RKO (cell line): ENCODE measurements at regions not wholly inside any gene's neighbourhood (a gene's known extent, or its start where the extent isn't known, plus 50 kb on each side); places are given as distances from the start of the nearest gene placed in this dataset.
A peak's percentile ranks its signal among the peaks of the same experiment; 100 is the strongest.
"Not testable (repeated sequence)": the region's sequence is repeated elsewhere in the genome, so short reads cannot be mapped to it uniquely, and the experiment has no call there.

Experiments
- DNase-seq: peaks from one replicate; pipeline ENCODE4 v3.0.0-alpha.2; 2016; ENCODE audit warnings: low spot score

GRCh38 chr5:36739751-36740221 lies 133.4 kb downstream of the SLC1A3 start:
- peak; percentile 69 for DNase-seq

- no peak for DNase-seq
Measured at GRCh38 chr5:36740259-36740898, 134.0 kb downstream of the SLC1A3 start.

- DNase-seq = no peak
Measured at GRCh38 chr5:36741128-36741527, 134.7 kb downstream of the SLC1A3 start.

- DNase-seq = peak; percentile 85
Measured at GRCh38 chr5:36743891-36744772, 132.4 kb upstream of the NIPBL start.

GRCh38 chr5:36744773-36745589 lies 131.6 kb upstream of the NIPBL start:
- DNase-seq = peak; percentile 65

- DNase-seq = not testable (repeated sequence)
Measured at GRCh38 chr5:36747794-36748193, 128.8 kb upstream of the NIPBL start.

GRCh38 chr5:36751886-36752285 lies 124.7 kb upstream of the NIPBL start:
- peak; percentile 18 for DNase-seq

GRCh38 chr5:36755342-36755741 lies 121.2 kb upstream of the NIPBL start:
- no peak for DNase-seq

GRCh38 chr5:36755920-36756488 lies 120.6 kb upstream of the NIPBL start:
- DNase-seq = no peak

- no peak for DNase-seq
Measured at GRCh38 chr5:36756848-36757247, 119.7 kb upstream of the NIPBL start.

GRCh38 chr5:36759117-36759516 lies 117.5 kb upstream of the NIPBL start:
- no peak for DNase-seq

GRCh38 chr5:36763454-36763853 lies 113.1 kb upstream of the NIPBL start:
- DNase-seq = no peak

GRCh38 chr5:36765876-36766275 lies 110.7 kb upstream of the NIPBL start:
- DNase-seq = no peak

GRCh38 chr5:36766981-36767380 lies 109.6 kb upstream of the NIPBL start:
- DNase-seq = no peak

GRCh38 chr5:36768450-36768849 lies 108.1 kb upstream of the NIPBL start:
- DNase-seq = no peak

- DNase-seq = no peak
Measured at GRCh38 chr5:36769129-36769770, 107.3 kb upstream of the NIPBL start.

- no peak for DNase-seq
Measured at GRCh38 chr5:36770125-36770524, 106.4 kb upstream of the NIPBL start.

GRCh38 chr5:36772276-36773140 lies 104.1 kb upstream of the NIPBL start:
- no peak for DNase-seq

- peak; percentile 49 for DNase-seq
Measured at GRCh38 chr5:36777105-36777757, 99.3 kb upstream of the NIPBL start.

GRCh38 chr5:36778336-36778735 lies 98.2 kb upstream of the NIPBL start:
- peak; percentile 65 for DNase-seq
